ENCODE measurements at regions not wholly inside any gene's neighbourhood (a gene's known extent, or its start where the extent isn't known, plus 50 kb on each side); places are given as distances from the start of the nearest gene placed in this dataset.

- H3K4me1 ChIP-seq (ENCODE audit: control insufficient read depth in 2 of 2, insufficient read depth in 2 of 2, low read length in 1 of 2), result no peaks in the 10 kb centered on the region
- 90 to 91% methylated on average over 1 of the region's 1 CpG for WGBS, 2 donors
- no peak overlapping the region for H3K27ac ChIP-seq (ENCODE audit: low read depth in 2 of 2, low read length in 1 of 2)
- H3K4me3 ChIP-seq (ENCODE audit: low read depth in 1 of 2, low read length in 2 of 2), result no peak overlapping the region
- H3K36me3 ChIP-seq (ENCODE audit: control insufficient read depth in 2 of 2, insufficient read depth in 2 of 2, low read length in 1 of 2), result no peaks in the 10 kb centered on the region
- H3K27me3 ChIP-seq (ENCODE audit: control insufficient read depth in 1 of 2, insufficient read depth in 2 of 2, low read length in 2 of 2), result no peaks in the 10 kb centered on the region
- no peaks in the 10 kb centered on the region for H3K9me3 ChIP-seq (ENCODE audit: control insufficient read depth in 2 of 2, insufficient read depth in 1 of 2, low read depth in 1 of 2, low read length in 1 of 2)
These were observed 434.4 kb upstream of the BRINP1 start for GRCh38 chr9:119803679-119804078.

DNA sequence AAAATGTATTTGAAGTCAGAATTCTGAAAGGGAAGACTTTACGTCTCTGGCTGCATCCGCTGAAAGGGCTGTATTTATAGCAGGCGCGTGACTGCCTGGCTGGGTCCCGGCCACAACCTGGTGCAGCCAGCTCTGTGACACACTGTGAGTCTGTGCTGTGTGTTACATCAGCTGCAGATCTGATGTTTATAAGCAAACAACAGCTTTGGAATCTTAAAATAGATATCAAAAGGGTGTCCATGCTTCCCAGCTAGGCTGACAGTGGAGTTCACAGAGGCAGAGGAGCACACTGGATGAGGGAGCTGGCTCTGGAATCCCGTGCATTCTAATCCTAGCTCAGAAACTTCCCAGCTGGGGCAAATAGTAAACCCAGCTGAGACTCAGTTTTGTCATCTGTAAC lies 433.4 kb upstream of the BRINP1 start:
- 18 to 19% methylated on average over 6 of the region's 6 CpGs for WGBS, 2 donors
- Histone ChIP-seq H3K4me3 (ENCODE audit: low read depth in 1 of 2, low read length in 2 of 2) (no peak overlapping the region), H3K27me3 (ENCODE audit: control insufficient read depth in 1 of 2, insufficient read depth in 2 of 2, low read length in 2 of 2) (no peaks in the 10 kb centered on the region), H3K9me3 (ENCODE audit: control insufficient read depth in 2 of 2, insufficient read depth in 1 of 2, low read depth in 1 of 2, low read length in 1 of 2) (no peaks in the 10 kb centered on the region), H3K27ac (ENCODE audit: low read depth in 2 of 2, low read length in 1 of 2) (no peak overlapping the region), H3K4me1 (ENCODE audit: control insufficient read depth in 2 of 2, insufficient read depth in 2 of 2, low read length in 1 of 2) (no peaks in the 10 kb centered on the region), H3K36me3 (ENCODE audit: control insufficient read depth in 2 of 2, insufficient read depth in 2 of 2, low read length in 1 of 2) (no peaks in the 10 kb centered on the region)

DNA sequence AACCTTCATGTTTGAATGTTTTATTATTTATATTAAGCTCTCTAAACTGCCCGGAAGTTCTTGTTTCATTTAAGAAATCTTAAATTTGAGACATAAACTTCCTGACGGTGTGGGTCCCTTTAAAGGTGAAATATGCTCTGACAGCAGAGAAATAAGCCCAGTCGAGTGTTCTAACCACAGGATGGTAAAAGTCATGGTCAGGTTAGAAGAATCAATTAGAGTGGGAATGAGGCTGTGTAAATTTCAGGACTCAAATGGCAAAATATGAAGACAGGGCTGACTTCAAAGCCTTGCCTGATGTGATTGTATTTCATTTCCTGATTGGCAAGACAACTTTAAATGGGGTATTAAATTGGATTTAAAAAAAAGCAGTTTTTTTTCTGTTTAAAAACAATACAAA lies 432.9 kb upstream of the BRINP1 start:
- no peaks in the 10 kb centered on the region for H3K9me3 ChIP-seq (ENCODE audit: control insufficient read depth in 2 of 2, insufficient read depth in 1 of 2, low read depth in 1 of 2, low read length in 1 of 2)
- no peak overlapping the region for H3K27ac ChIP-seq (ENCODE audit: low read depth in 2 of 2, low read length in 1 of 2)
- WGBS, 2 donors, result 32 to 41% methylated on average over 3 of the region's 3 CpGs
- H3K4me3 ChIP-seq (ENCODE audit: low read depth in 1 of 2, low read length in 2 of 2), result no peak overlapping the region
- no peaks in the 10 kb centered on the region for H3K4me1 ChIP-seq (ENCODE audit: control insufficient read depth in 2 of 2, insufficient read depth in 2 of 2, low read length in 1 of 2)
- H3K27me3 ChIP-seq (ENCODE audit: control insufficient read depth in 1 of 2, insufficient read depth in 2 of 2, low read length in 2 of 2), result no peaks in the 10 kb centered on the region
- H3K36me3 ChIP-seq (ENCODE audit: control insufficient read depth in 2 of 2, insufficient read depth in 2 of 2, low read length in 1 of 2), result no peaks in the 10 kb centered on the region

GRCh38 chr9:119801311-119801710 lies 432.1 kb upstream of the BRINP1 start:
- Histone ChIP-seq H3K4me3 (ENCODE audit: low read depth in 1 of 2, low read length in 2 of 2) (no peak overlapping the region), H3K27me3 (ENCODE audit: control insufficient read depth in 1 of 2, insufficient read depth in 2 of 2, low read length in 2 of 2) (no peaks in the 10 kb centered on the region), H3K36me3 (ENCODE audit: control insufficient read depth in 2 of 2, insufficient read depth in 2 of 2, low read length in 1 of 2) (no peaks in the 10 kb centered on the region), H3K27ac (ENCODE audit: low read depth in 2 of 2, low read length in 1 of 2) (no peak overlapping the region), H3K9me3 (ENCODE audit: control insufficient read depth in 2 of 2, insufficient read depth in 1 of 2, low read depth in 1 of 2, low read length in 1 of 2) (no peaks in the 10 kb centered on the region), H3K4me1 (ENCODE audit: control insufficient read depth in 2 of 2, insufficient read depth in 2 of 2, low read length in 1 of 2) (no peaks in the 10 kb centered on the region)
- 54 to 67% methylated on average over 4 of the region's 4 CpGs for WGBS, 2 donors

DNA sequence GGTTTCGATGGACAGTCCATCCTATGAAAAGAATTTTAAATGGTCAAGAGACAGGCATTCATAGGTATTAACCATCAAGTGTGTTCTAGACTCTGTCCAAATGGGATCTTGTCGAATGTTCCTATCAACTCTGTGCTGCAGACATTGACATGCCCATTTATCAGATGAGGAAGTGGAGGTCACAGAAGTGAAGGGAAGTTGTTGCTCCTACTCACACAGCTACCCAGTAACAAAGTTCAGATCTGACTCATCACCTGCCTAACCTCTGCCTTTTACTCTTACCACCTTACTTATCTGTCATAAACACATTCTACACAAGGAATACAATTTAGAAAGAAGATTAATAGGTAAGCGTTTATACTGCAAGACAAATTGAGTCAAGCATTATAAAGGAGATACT lies 426.2 kb upstream of the BRINP1 start:
- 87 to 91% methylated on average over 3 of the region's 3 CpGs for WGBS, 2 donors
- Histone ChIP-seq H3K4me3 (ENCODE audit: low read depth in 1 of 2, low read length in 2 of 2) (no peak overlapping the region), H3K4me1 (ENCODE audit: control insufficient read depth in 2 of 2, insufficient read depth in 2 of 2, low read length in 1 of 2) (no peaks in the 10 kb centered on the region), H3K27ac (ENCODE audit: low read depth in 2 of 2, low read length in 1 of 2) (no peak overlapping the region), H3K9me3 (ENCODE audit: control insufficient read depth in 2 of 2, insufficient read depth in 1 of 2, low read depth in 1 of 2, low read length in 1 of 2) (no peaks in the 10 kb centered on the region), H3K27me3 (ENCODE audit: control insufficient read depth in 1 of 2, insufficient read depth in 2 of 2, low read length in 2 of 2) (no peaks in the 10 kb centered on the region), H3K36me3 (ENCODE audit: control insufficient read depth in 2 of 2, insufficient read depth in 2 of 2, low read length in 1 of 2) (no peaks in the 10 kb centered on the region)

- H3K4me3 ChIP-seq (ENCODE audit: low read depth in 1 of 2, low read length in 2 of 2), result no peak overlapping the region
- no peaks in the 10 kb centered on the region for H3K4me1 ChIP-seq (ENCODE audit: control insufficient read depth in 2 of 2, insufficient read depth in 2 of 2, low read length in 1 of 2)
- 80 to 85% methylated on average over 6 of the region's 6 CpGs for WGBS, 2 donors
- H3K36me3 ChIP-seq (ENCODE audit: control insufficient read depth in 2 of 2, insufficient read depth in 2 of 2, low read length in 1 of 2), result no peaks in the 10 kb centered on the region
- H3K9me3 ChIP-seq (ENCODE audit: control insufficient read depth in 2 of 2, insufficient read depth in 1 of 2, low read depth in 1 of 2, low read length in 1 of 2), result no peaks in the 10 kb centered on the region
- no peak overlapping the region for H3K27ac ChIP-seq (ENCODE audit: low read depth in 2 of 2, low read length in 1 of 2)
- H3K27me3 ChIP-seq (ENCODE audit: control insufficient read depth in 1 of 2, insufficient read depth in 2 of 2, low read length in 2 of 2), result no peaks in the 10 kb centered on the region
These were observed 425.6 kb upstream of the BRINP1 start for GRCh38 chr9:119794836-119795235.

- WGBS, 2 donors, result 68 to 78% methylated on average over 3 of the region's 3 CpGs
- Histone ChIP-seq H3K27ac (ENCODE audit: low read depth in 2 of 2, low read length in 1 of 2) (no peak overlapping the region), H3K4me3 (ENCODE audit: low read depth in 1 of 2, low read length in 2 of 2) (no peak overlapping the region), H3K4me1 (ENCODE audit: control insufficient read depth in 2 of 2, insufficient read depth in 2 of 2, low read length in 1 of 2) (no peaks in the 10 kb centered on the region), H3K27me3 (ENCODE audit: control insufficient read depth in 1 of 2, insufficient read depth in 2 of 2, low read length in 2 of 2) (no peaks in the 10 kb centered on the region), H3K9me3 (ENCODE audit: control insufficient read depth in 2 of 2, insufficient read depth in 1 of 2, low read depth in 1 of 2, low read length in 1 of 2) (no peaks in the 10 kb centered on the region), H3K36me3 (ENCODE audit: control insufficient read depth in 2 of 2, insufficient read depth in 2 of 2, low read length in 1 of 2) (no peaks in the 10 kb centered on the region)
These were observed 424.0 kb upstream of the BRINP1 start for GRCh38 chr9:119793218-119793617.

GRCh38 chr9:119792242-119792641 lies 423.0 kb upstream of the BRINP1 start:
- 79 to 83% methylated on average over 3 of the region's 3 CpGs for WGBS, 2 donors
- Histone ChIP-seq H3K27me3 (ENCODE audit: control insufficient read depth in 1 of 2, insufficient read depth in 2 of 2, low read length in 2 of 2) (no peaks in the 10 kb centered on the region), H3K4me3 (ENCODE audit: low read depth in 1 of 2, low read length in 2 of 2) (no peak overlapping the region), H3K36me3 (ENCODE audit: control insufficient read depth in 2 of 2, insufficient read depth in 2 of 2, low read length in 1 of 2) (no peaks in the 10 kb centered on the region), H3K4me1 (ENCODE audit: control insufficient read depth in 2 of 2, insufficient read depth in 2 of 2, low read length in 1 of 2) (no peaks in the 10 kb centered on the region), H3K27ac (ENCODE audit: low read depth in 2 of 2, low read length in 1 of 2) (no peak overlapping the region), H3K9me3 (ENCODE audit: control insufficient read depth in 2 of 2, insufficient read depth in 1 of 2, low read depth in 1 of 2, low read length in 1 of 2) (no peaks in the 10 kb centered on the region)

GRCh38 chr9:119789987-119790386 lies 420.8 kb upstream of the BRINP1 start:
- Histone ChIP-seq H3K9me3 (ENCODE audit: control insufficient read depth in 2 of 2, insufficient read depth in 1 of 2, low read depth in 1 of 2, low read length in 1 of 2) (no peaks in the 10 kb centered on the region), H3K4me3 (ENCODE audit: low read depth in 1 of 2, low read length in 2 of 2) (no peak overlapping the region), H3K27me3 (ENCODE audit: control insufficient read depth in 1 of 2, insufficient read depth in 2 of 2, low read length in 2 of 2) (no peaks in the 10 kb centered on the region), H3K36me3 (ENCODE audit: control insufficient read depth in 2 of 2, insufficient read depth in 2 of 2, low read length in 1 of 2) (no peaks in the 10 kb centered on the region), H3K4me1 (ENCODE audit: control insufficient read depth in 2 of 2, insufficient read depth in 2 of 2, low read length in 1 of 2) (no peaks in the 10 kb centered on the region), H3K27ac (ENCODE audit: low read depth in 2 of 2, low read length in 1 of 2) (no peak overlapping the region)
- WGBS, 2 donors, result 14 to 16% methylated on average over 1 of the region's 1 CpG

- no peaks in the 10 kb centered on the region for H3K36me3 ChIP-seq (ENCODE audit: control insufficient read depth in 2 of 2, insufficient read depth in 2 of 2, low read length in 1 of 2)
- WGBS, 2 donors, result 62 to 81% methylated on average over 2 of the region's 2 CpGs
- H3K4me3 ChIP-seq (ENCODE audit: low read depth in 1 of 2, low read length in 2 of 2), result no peak overlapping the region
- no peaks in the 10 kb centered on the region for H3K4me1 ChIP-seq (ENCODE audit: control insufficient read depth in 2 of 2, insufficient read depth in 2 of 2, low read length in 1 of 2)
- no peak overlapping the region for H3K27ac ChIP-seq (ENCODE audit: low read depth in 2 of 2, low read length in 1 of 2)
- no peaks in the 10 kb centered on the region for H3K9me3 ChIP-seq (ENCODE audit: control insufficient read depth in 2 of 2, insufficient read depth in 1 of 2, low read depth in 1 of 2, low read length in 1 of 2)
- H3K27me3 ChIP-seq (ENCODE audit: control insufficient read depth in 1 of 2, insufficient read depth in 2 of 2, low read length in 2 of 2), result no peaks in the 10 kb centered on the region
These were observed 419.7 kb upstream of the BRINP1 start for GRCh38 chr9:119788921-119789320.
